B cell (primary cell): ENCODE measurements at regions not wholly inside any gene's neighbourhood (a gene's known extent, or its start where the extent isn't known, plus 50 kb on each side); places are given as distances from the start of the nearest gene placed in this dataset.

ENCODE experiments used
- ATAC-seq: fragments of 200-7000 bp; cut with Tn5 transposase; one replicate; pipeline ENCODE4 v1.10.0; 2021; ENCODE audit warnings: low read depth, mild to moderate bottlenecking, moderate number of reproducible peaks, moderate library complexity
- CTCF ChIA-PET: fragments of 350-600 bp; sonication (Branson Sonifier 250); formaldehyde crosslinking; loops from one replicate; lab custom pipeline; 2021; ENCODE audit warnings: antibody characterized with exemption, inconsistent platforms; lab: Charles Lee
- POLR2A ChIA-PET: fragments of 350-600 bp; sonication (Branson Sonifier 250); formaldehyde crosslinking; loops from one replicate; lab custom pipeline; 2021; ENCODE audit warnings: antibody characterized with exemption; lab: Charles Lee
- DNase-seq: peaks from one replicate; pipeline ENCODE4 v3.0.0; 2013
- H2AFZ ChIP-seq: 2 replicates; pipeline ENCODE4 v1.6.1; 2012; ENCODE audit warnings: mild to moderate bottlenecking, low read depth, low read length; ENCODE audit not compliant: insufficient read depth, poor library complexity, severe bottlenecking
- H3K27ac ChIP-seq, 2 donors: 1 replicate in 1 of 2; 2 replicates in 1 of 2; pipeline ENCODE4 v1.5.1; 2012 to 2013; ENCODE audit warnings: low read length in 2 of 2, mild to moderate bottlenecking in 2 of 2, moderate library complexity in 1 of 2
- H3K27me3 ChIP-seq, 4 experiments: fragments of 200-600 bp in 1 of 4; sonication (generic) in 1 of 4; replicated peaks in 1 of 4; 1 replicate in 2 of 4; 2 replicates in 2 of 4; pipeline versions ENCODE4 v1.6.1 to v1.7.0; 2013 to 2016; ENCODE audit warnings: low read length in 3 of 4, mild to moderate bottlenecking in 2 of 4, mixed read lengths in 1 of 4, moderate library complexity in 1 of 4; ENCODE audit not compliant: insufficient read depth in 4 of 4, control insufficient read depth in 3 of 4; ENCODE audit errors: control extremely low read depth in 1 of 4
- H3K36me3 ChIP-seq, 2 experiments: replicated peaks in 1 of 2; 1 replicate in 1 of 2; 2 replicates in 1 of 2; pipeline versions ENCODE4 v1.6.1 to v1.7.1; 2013; ENCODE audit warnings: low read length in 1 of 2; ENCODE audit not compliant: insufficient read depth in 2 of 2, control insufficient read depth in 1 of 2; ENCODE audit errors: control extremely low read depth in 1 of 2, extremely low read depth in 1 of 2
- H3K4me1 ChIP-seq, 2 donors: fragments of 200-600 bp in 1 of 2; sonication (generic) in 1 of 2; 1 replicate in 1 of 2; 2 replicates in 1 of 2; pipeline versions ENCODE4 v1.5.1 to v1.6.1; 2013 to 2017; ENCODE audit warnings: low read length in 2 of 2; ENCODE audit not compliant: control insufficient read depth in 2 of 2, insufficient read depth in 2 of 2
- H3K4me2 ChIP-seq: replicated peaks from 2 replicates; pipeline ENCODE3; 2012; ENCODE audit warnings: mild to moderate bottlenecking, low read depth, low read length; ENCODE audit not compliant: poor library complexity, severe bottlenecking
- H3K4me3 ChIP-seq, 5 experiments: fragments of 200-600 bp in 1 of 5; sonication (generic) in 1 of 5; 1 replicate in 3 of 5; 2 replicates in 2 of 5; pipeline versions ENCODE4 v1.5.1 to v1.7.0; 2011 to 2016; ENCODE audit warnings: low read length in 4 of 5, mild to moderate bottlenecking in 4 of 5, low read depth in 2 of 5, control low read depth in 1 of 5, moderate library complexity in 1 of 5; ENCODE audit not compliant: insufficient read depth in 1 of 5; ENCODE audit errors: control extremely low read depth in 1 of 5, extremely low read depth in 1 of 5
- H3K79me2 ChIP-seq: fragments of 200-600 bp; sonication (generic); one replicate; pipeline ENCODE4 v1.6.0; 2016; ENCODE audit warnings: low read length; ENCODE audit not compliant: control insufficient read depth, insufficient read depth
- H3K9ac ChIP-seq: fragments of 200-600 bp; sonication (generic); 2 replicates; pipeline ENCODE4 v1.6.1; 2017; ENCODE audit warnings: mild to moderate bottlenecking, low read length, moderate library complexity
- H3K9me3 ChIP-seq, 3 donors: one replicate each; pipeline versions ENCODE4 v1.6.1 to v1.7.1; 2013; ENCODE audit warnings: low read length in 2 of 3; ENCODE audit not compliant: control insufficient read depth in 2 of 3, insufficient read depth in 1 of 3; ENCODE audit errors: control extremely low read depth in 1 of 3
- H4K20me1 ChIP-seq: 2 replicates; pipeline ENCODE4 v1.6.0; 2012; ENCODE audit warnings: mild to moderate bottlenecking, low read length; ENCODE audit not compliant: insufficient read depth, control insufficient read depth, poor library complexity, severe bottlenecking
- H3K27ac Mint-ChIP-seq: one replicate; pipeline ENCODE4 v1.8.0; 2021; ENCODE audit warnings: mixed read lengths
- H3K27me3 Mint-ChIP-seq: one replicate; pipeline ENCODE4 v1.8.0; 2021; ENCODE audit warnings: mixed read lengths
- H3K4me1 Mint-ChIP-seq: one replicate; pipeline ENCODE4 v1.8.0; 2021; ENCODE audit warnings: mixed read lengths
- H3K4me3 Mint-ChIP-seq: one replicate; pipeline ENCODE4 v1.8.0; 2021; ENCODE audit warnings: mixed read lengths
- H3K9me3 Mint-ChIP-seq: one replicate; pipeline ENCODE4 v1.8.0; 2022; ENCODE audit warnings: mixed read lengths; ENCODE audit not compliant: insufficient read depth
- CTCF ChIP-seq: fragments of 200-600 bp; IDR thresholded peaks from one replicate; pipeline ENCODE4 v1.8.0; 2022; ENCODE audit warnings: antibody characterized with exemption, mild to moderate bottlenecking
- EZH2 ChIP-seq: IDR thresholded peaks from 2 replicates; pipeline ENCODE4 v1.6.1; 2012; ENCODE audit warnings: borderline replicate concordance, low read depth, mild to moderate bottlenecking, moderate library complexity, low read length; ENCODE audit not compliant: insufficient read depth, poor library complexity, severe bottlenecking
- WGBS: methylation state at CpG from one replicate; pipeline ENCODE4 v1.1.5; 2013; ENCODE audit warnings: missing lambda C conversion rate; ENCODE audit not compliant: insufficient coverage; 5-methylcytosine and 5-hydroxymethylcytosine counted together
- intact Hi-C: fragments of 100-400 bp; cut with micrococcal nuclease; formaldehyde crosslinking; loops from one replicate; pipeline ENCODE4 v1.10.0; 2022

- Histone ChIP-seq H3K36me3 (no peaks in the 10 kb centered on the region), H3K79me2 (peaks cover 6% of the 10 kb centered on the region), H3K4me3 (no peak overlapping the region), H3K4me2 (peak overlapping the region; percentile 75), H3K4me1 (peaks cover 33 to 36% of the 10 kb centered on the region in 2 donors), H4K20me1 (no peaks in the 10 kb centered on the region), H2AFZ (peak overlapping the region; percentile 47), H3K27ac (peak overlapping the region; percentile 91 to 93), H3K27me3 (no peaks in the 10 kb centered on the region), H3K9ac (no peak overlapping the region), H3K9me3 (peaks cover 0 to 37% (median 20%) of the 10 kb centered on the region in 3 donors)
- Mint-ChIP-seq H3K9me3 (peaks cover 20% of the 10 kb centered on the region), H3K4me1 (peaks cover 53% of the 10 kb centered on the region), H3K27me3 (no peaks in the 10 kb centered on the region), H3K27ac (peak overlapping the region; percentile 97), H3K4me3 (peak overlapping the region; percentile 60)
- no peak for TF ChIP-seq EZH2
- peak; percentile 39 for TF ChIP-seq CTCF
- intact Hi-C loops, result loop anchor here (1.0 to 2.0 kb wide), 2 partner anchors 11 to 39 kb away; no protein-coding TSS in a partner anchor
- peak; percentile 32 for ATAC-seq
- WGBS, result 62% methylated on average over 5 of the region's 11 CpGs
- ChIA-PET POLR2A (interaction anchor here (1.4 to 2.1 kb wide), 3 partner anchors 67 to 69 kb away, joined by 4 to 8 read pairs (median 4); no protein-coding TSS in a partner anchor), CTCF (interaction anchor here (0.6 to 4.4 kb wide), 24 partner anchors 10 to 138 kb away, joined by 3 to 47 read pairs (median 4); no protein-coding TSS in a partner anchor)
- DNase-seq, result peak; percentile 49
Measured at GRCh38 chr22:22099833-22100812, 117.5 kb upstream of the TOP3B start.
